ENCODE measurements at regions not wholly inside any gene's neighbourhood (a gene's known extent, or its start where the extent isn't known, plus 50 kb on each side); places are given as distances from the start of the nearest gene placed in this dataset.
"Not testable (repeated sequence)": the region's sequence is repeated elsewhere in the genome, so short reads cannot be mapped to it uniquely, and the experiment has no call there.

GRCh38 chr1:38775175-38775845, 84.3 kb downstream of the RRAGC start:
- H3K36me3 Mint-ChIP-seq (ENCODE audit: low read depth) = no peaks in the 10 kb centered on the region
- no peaks in the 10 kb centered on the region for H3K4me1 Mint-ChIP-seq (ENCODE audit: low read depth)
- H3K27me3 Mint-ChIP-seq (ENCODE audit: insufficient read depth) = peaks cover 8% of the 10 kb centered on the region
- intact Hi-C loops (cut with micrococcal nuclease) = no loop called here
- no peak for DNase-seq (ENCODE audit: low spot score)
- H3K27ac Mint-ChIP-seq = no peak overlapping the region
- no peaks in the 10 kb centered on the region for H3K9me3 Mint-ChIP-seq
- no peak overlapping the region for H3K4me3 Mint-ChIP-seq

- intact Hi-C loops (cut with micrococcal nuclease) = no loop called here
- Mint-ChIP-seq H3K27ac (no peak overlapping the region), H3K27me3 (ENCODE audit: insufficient read depth) (peaks cover 8% of the 10 kb centered on the region), H3K4me3 (no peak overlapping the region), H3K4me1 (ENCODE audit: low read depth) (no peaks in the 10 kb centered on the region), H3K36me3 (ENCODE audit: low read depth) (no peaks in the 10 kb centered on the region), H3K9me3 (no peaks in the 10 kb centered on the region)
- no peak for DNase-seq (ENCODE audit: low spot score)
Measured at GRCh38 chr1:38773483-38773882, 86.1 kb downstream of the RRAGC start.

DNA sequence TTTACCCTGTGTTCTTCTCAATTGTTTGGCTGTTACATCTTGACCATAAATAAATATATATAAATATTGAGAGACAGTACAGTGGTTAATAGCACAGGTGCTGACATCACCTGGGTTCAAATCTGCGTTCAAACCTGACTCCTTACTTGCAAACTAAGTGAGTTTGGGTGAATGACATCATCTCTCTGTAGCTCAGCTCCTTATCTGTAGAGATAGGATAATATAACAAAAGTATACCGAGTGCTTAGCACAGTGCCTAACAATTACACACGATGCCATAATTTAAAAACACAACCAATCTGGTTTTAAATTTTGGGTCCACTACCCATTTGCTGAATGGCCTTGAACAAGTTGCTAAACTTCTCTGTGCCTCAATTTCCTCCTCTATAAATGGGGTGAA, 86.6 kb downstream of the RRAGC start:
- Mint-ChIP-seq H3K4me1 (ENCODE audit: low read depth) (no peaks in the 10 kb centered on the region), H3K27me3 (ENCODE audit: insufficient read depth) (peaks cover 7% of the 10 kb centered on the region), H3K36me3 (ENCODE audit: low read depth) (no peaks in the 10 kb centered on the region), H3K4me3 (no peak overlapping the region), H3K27ac (no peak overlapping the region), H3K9me3 (no peaks in the 10 kb centered on the region)
- no peak for DNase-seq (ENCODE audit: low spot score)
- intact Hi-C loops (cut with micrococcal nuclease) = no loop called here

GRCh38 chr1:38772026-38772425, 87.5 kb downstream of the RRAGC start:
- no peaks in the 10 kb centered on the region for H3K36me3 Mint-ChIP-seq (ENCODE audit: low read depth)
- H3K27ac Mint-ChIP-seq = no peak overlapping the region
- H3K4me1 Mint-ChIP-seq (ENCODE audit: low read depth) = no peaks in the 10 kb centered on the region
- peaks cover 4% of the 10 kb centered on the region for H3K27me3 Mint-ChIP-seq (ENCODE audit: insufficient read depth)
- no peaks in the 10 kb centered on the region for H3K9me3 Mint-ChIP-seq
- DNase-seq (ENCODE audit: low spot score) = no peak
- intact Hi-C loops (cut with micrococcal nuclease) = no loop called here
- H3K4me3 Mint-ChIP-seq = no peak overlapping the region

- intact Hi-C loops (cut with micrococcal nuclease); H3K27me3 Mint-ChIP-seq (ENCODE audit: insufficient read depth); H3K4me1 Mint-ChIP-seq (ENCODE audit: low read depth); DNase-seq (ENCODE audit: low spot score); H3K4me3 Mint-ChIP-seq; H3K36me3 Mint-ChIP-seq (ENCODE audit: low read depth); H3K9me3 Mint-ChIP-seq; H3K27ac Mint-ChIP-seq: not testable (repeated sequence)
Measured at GRCh38 chr1:38770516-38771173, 88.9 kb downstream of the RRAGC start.

GRCh38 chr1:38766125-38766524, 93.4 kb downstream of the RRAGC start:
- Mint-ChIP-seq H3K4me1 (ENCODE audit: low read depth) (no peaks in the 10 kb centered on the region), H3K27ac (no peak overlapping the region), H3K9me3 (no peaks in the 10 kb centered on the region), H3K36me3 (ENCODE audit: low read depth) (no peaks in the 10 kb centered on the region), H3K27me3 (ENCODE audit: insufficient read depth) (peaks cover 5% of the 10 kb centered on the region), H3K4me3 (no peak overlapping the region)
- intact Hi-C loops (cut with micrococcal nuclease) = no loop called here
- DNase-seq (ENCODE audit: low spot score) = no peak

- Mint-ChIP-seq H3K27me3 (ENCODE audit: insufficient read depth) (peaks cover 6% of the 10 kb centered on the region), H3K4me1 (ENCODE audit: low read depth) (no peaks in the 10 kb centered on the region), H3K36me3 (ENCODE audit: low read depth) (no peaks in the 10 kb centered on the region), H3K4me3 (no peak overlapping the region), H3K9me3 (no peaks in the 10 kb centered on the region), H3K27ac (no peak overlapping the region)
- no peak for DNase-seq (ENCODE audit: low spot score)
- intact Hi-C loops (cut with micrococcal nuclease) = no loop called here
Measured at GRCh38 chr1:38763121-38763520, 96.5 kb downstream of the RRAGC start.

DNA sequence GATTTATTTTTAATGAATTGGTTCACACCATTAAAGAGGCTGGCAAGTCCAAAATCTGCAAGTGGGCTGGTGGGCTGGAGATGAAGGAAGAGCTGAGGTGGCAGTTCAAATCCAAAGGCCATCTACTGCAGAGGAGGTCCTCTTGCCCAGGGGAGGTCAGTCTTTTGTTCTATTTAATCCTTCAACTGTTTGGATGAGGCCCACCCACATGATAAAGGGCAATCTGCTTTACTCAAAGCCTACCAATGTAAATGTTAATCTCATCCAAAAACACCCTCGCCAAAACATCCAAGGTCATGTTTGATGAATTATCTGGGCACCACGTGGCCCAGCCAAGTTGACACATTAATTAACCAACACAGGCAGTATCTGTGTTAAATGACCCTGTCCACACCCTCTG, 99.0 kb downstream of the RRAGC start:
- Mint-ChIP-seq H3K9me3 (no peaks in the 10 kb centered on the region), H3K4me1 (ENCODE audit: low read depth) (no peaks in the 10 kb centered on the region), H3K27ac (no peak overlapping the region), H3K36me3 (ENCODE audit: low read depth) (no peaks in the 10 kb centered on the region), H3K4me3 (no peak overlapping the region), H3K27me3 (ENCODE audit: insufficient read depth) (peaks cover 10% of the 10 kb centered on the region)
- DNase-seq (ENCODE audit: low spot score) = no peak
- intact Hi-C loops (cut with micrococcal nuclease) = no loop called here

- Mint-ChIP-seq H3K4me1 (ENCODE audit: low read depth) (no peaks in the 10 kb centered on the region), H3K9me3 (no peaks in the 10 kb centered on the region), H3K36me3 (ENCODE audit: low read depth) (no peaks in the 10 kb centered on the region), H3K27ac (no peak overlapping the region), H3K27me3 (ENCODE audit: insufficient read depth) (peaks cover 7% of the 10 kb centered on the region), H3K4me3 (no peak overlapping the region)
- DNase-seq (ENCODE audit: low spot score) = no peak
- intact Hi-C loops (cut with micrococcal nuclease) = no loop called here
Measured at GRCh38 chr1:38758820-38759219, 100.8 kb downstream of the RRAGC start.

DNA sequence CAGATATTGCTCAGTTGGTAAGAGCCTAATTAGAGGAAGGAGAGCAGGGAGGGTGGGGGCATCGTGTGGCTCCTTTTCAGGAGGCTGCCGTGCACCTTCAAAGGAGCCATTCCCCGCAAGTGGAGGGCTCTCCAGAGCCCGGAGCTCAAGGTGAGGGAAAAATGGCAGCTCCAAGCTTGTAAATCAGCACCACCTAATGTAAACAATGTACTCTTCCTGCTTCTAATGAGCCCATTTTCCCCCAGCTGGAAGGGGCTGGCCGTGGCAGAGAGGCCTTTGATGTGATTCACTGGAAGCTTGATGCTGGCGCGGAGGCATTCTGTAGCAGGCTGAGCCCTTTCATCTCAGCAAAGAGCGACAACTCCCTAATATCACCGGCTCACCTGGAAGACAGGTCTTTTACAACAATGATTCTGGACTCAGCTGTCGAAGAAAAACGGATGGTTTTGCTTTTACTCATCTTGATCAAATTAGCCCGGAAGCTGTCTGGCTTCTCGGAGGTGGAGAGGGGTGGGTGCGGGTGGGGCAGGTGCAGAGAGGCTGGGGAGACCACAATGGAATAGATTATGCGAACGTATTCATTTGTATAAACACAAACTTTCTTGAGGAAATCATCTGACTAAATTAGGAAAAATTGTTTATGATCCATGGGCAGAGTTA, 112.5 kb downstream of the RRAGC start:
- Mint-ChIP-seq H3K27ac (no peak overlapping the region), H3K4me1 (ENCODE audit: low read depth) (no peaks in the 10 kb centered on the region), H3K9me3 (peaks cover 4% of the 10 kb centered on the region), H3K27me3 (ENCODE audit: insufficient read depth) (peaks cover 3% of the 10 kb centered on the region), H3K4me3 (no peak overlapping the region), H3K36me3 (ENCODE audit: low read depth) (no peaks in the 10 kb centered on the region)
- intact Hi-C loops (cut with micrococcal nuclease) = no loop called here
- DNase-seq (ENCODE audit: low spot score) = no peak

- no peaks in the 10 kb centered on the region for H3K36me3 Mint-ChIP-seq (ENCODE audit: low read depth)
- H3K9me3 Mint-ChIP-seq = peaks cover 4% of the 10 kb centered on the region
- intact Hi-C loops (cut with micrococcal nuclease) = no loop called here
- peaks cover 3% of the 10 kb centered on the region for H3K27me3 Mint-ChIP-seq (ENCODE audit: insufficient read depth)
- no peak for DNase-seq (ENCODE audit: low spot score)
- H3K4me3 Mint-ChIP-seq = no peak overlapping the region
- no peaks in the 10 kb centered on the region for H3K4me1 Mint-ChIP-seq (ENCODE audit: low read depth)
- H3K27ac Mint-ChIP-seq = no peak overlapping the region
Measured at GRCh38 chr1:38746402-38746935, 113.1 kb downstream of the RRAGC start.

GRCh38 chr1:38745476-38746401, 113.8 kb downstream of the RRAGC start:
- intact Hi-C loops (cut with micrococcal nuclease) = no loop called here
- Mint-ChIP-seq H3K27ac (no peak overlapping the region), H3K9me3 (peaks cover 4% of the 10 kb centered on the region), H3K4me1 (ENCODE audit: low read depth) (no peaks in the 10 kb centered on the region), H3K27me3 (ENCODE audit: insufficient read depth) (peaks cover 3% of the 10 kb centered on the region), H3K36me3 (ENCODE audit: low read depth) (no peaks in the 10 kb centered on the region), H3K4me3 (no peak overlapping the region)
- DNase-seq (ENCODE audit: low spot score) = no peak
